Rectal smooth muscle tissue (tissue), 1 donor: ENCODE measurements at regions not wholly inside any gene's neighbourhood (a gene's known extent, or its start where the extent isn't known, plus 50 kb on each side); places are given as distances from the start of the nearest gene placed in this dataset.

Source experiments
- H3K27ac ChIP-seq: one replicate; pipeline ENCODE4 v1.7.0; 2013; ENCODE audit warnings: low read depth, low read length, inconsistent platforms
- H3K27me3 ChIP-seq: one replicate; pipeline ENCODE4 v1.7.0; 2013; ENCODE audit warnings: low read length; ENCODE audit not compliant: control insufficient read depth, insufficient read depth
- H3K36me3 ChIP-seq: one replicate; pipeline ENCODE4 v1.7.0; 2013; ENCODE audit warnings: low read length; ENCODE audit not compliant: control insufficient read depth, insufficient read depth
- H3K4me1 ChIP-seq: one replicate; pipeline ENCODE4 v1.7.0; 2013; ENCODE audit warnings: low read length; ENCODE audit not compliant: control insufficient read depth, insufficient read depth
- H3K4me3 ChIP-seq: one replicate; pipeline ENCODE4 v1.7.0; 2013; ENCODE audit warnings: low read length
- H3K9ac ChIP-seq: one replicate; pipeline ENCODE4 v1.7.0; 2013; ENCODE audit warnings: low read length

DNA sequence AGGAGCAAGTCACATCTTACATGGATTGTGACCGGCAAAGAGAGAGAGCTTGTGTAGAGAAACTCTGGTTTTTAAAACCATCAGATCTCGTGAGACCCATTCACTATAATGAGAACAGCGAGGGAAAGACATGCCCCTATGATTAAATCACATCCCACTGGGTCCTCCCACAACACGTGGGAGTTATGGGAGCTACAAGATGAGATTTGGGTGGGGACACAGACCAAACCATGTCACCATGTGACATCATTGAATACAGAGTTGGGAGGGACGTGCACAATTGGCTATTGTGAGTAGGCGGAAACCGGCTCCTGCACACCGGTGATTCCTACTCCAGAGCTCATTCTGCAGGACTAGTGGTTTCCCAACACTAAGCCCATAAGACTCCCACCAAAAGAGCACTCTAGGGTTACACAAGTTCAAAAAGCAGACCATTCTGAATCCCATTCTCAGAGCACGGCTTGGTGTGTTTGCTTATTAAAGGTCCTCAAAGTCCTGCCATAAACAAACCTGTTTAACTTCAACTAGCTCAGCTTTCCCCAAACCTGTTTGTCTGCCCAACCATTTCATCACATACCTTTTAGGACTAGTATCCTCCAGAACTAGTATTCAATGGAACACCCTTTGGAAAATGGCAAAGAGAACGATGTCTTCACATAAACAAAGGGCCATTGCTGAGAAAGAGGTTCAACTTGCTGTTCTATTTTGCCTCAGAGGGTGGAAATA, 167.6 kb downstream of the TLE3 start:
- H3K4me3 ChIP-seq = no peak overlapping the region
- no peak overlapping the region for H3K9ac ChIP-seq
- H3K4me1 ChIP-seq = no peaks in the 10 kb centered on the region
- no peaks in the 10 kb centered on the region for H3K27me3 ChIP-seq
- no peaks in the 10 kb centered on the region for H3K36me3 ChIP-seq
- no peak overlapping the region for H3K27ac ChIP-seq

DNA sequence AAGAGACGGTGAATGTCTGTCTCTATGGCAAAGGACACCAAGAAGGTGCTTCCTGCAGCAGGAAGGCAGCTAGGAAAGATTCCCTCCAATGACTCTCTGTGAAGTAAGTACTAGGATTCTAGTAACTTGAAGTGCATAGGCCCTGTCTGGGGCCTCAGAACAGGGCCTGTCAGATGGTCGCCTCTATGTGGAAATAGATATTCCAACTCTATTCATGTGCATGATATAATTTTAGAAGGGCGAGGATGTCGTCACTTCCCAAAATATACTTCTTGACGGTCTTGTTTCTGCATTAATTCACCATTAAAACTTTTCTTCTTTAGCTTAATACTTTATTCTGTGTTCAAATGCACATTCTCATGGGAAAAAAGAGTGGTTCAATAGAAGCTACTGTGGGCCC, 167.0 kb downstream of the TLE3 start:
- Histone ChIP-seq H3K36me3 (no peaks in the 10 kb centered on the region), H3K27ac (no peak overlapping the region), H3K27me3 (no peaks in the 10 kb centered on the region), H3K4me1 (no peaks in the 10 kb centered on the region), H3K4me3 (no peak overlapping the region), H3K9ac (no peak overlapping the region)

GRCh38 chr15:69931156-69931555, 166.6 kb downstream of the TLE3 start:
- Histone ChIP-seq H3K27ac (no peak overlapping the region), H3K36me3 (no peaks in the 10 kb centered on the region), H3K9ac (no peak overlapping the region)

GRCh38 chr15:69934607-69935006, 163.1 kb downstream of the TLE3 start:
- H3K36me3 ChIP-seq = no peaks in the 10 kb centered on the region
- H3K4me3 ChIP-seq = no peak overlapping the region
- no peak overlapping the region for H3K9ac ChIP-seq
- no peaks in the 10 kb centered on the region for H3K27me3 ChIP-seq
- no peak overlapping the region for H3K27ac ChIP-seq
- no peaks in the 10 kb centered on the region for H3K4me1 ChIP-seq

More at GRCh38 chr15:69931156-69931555, 166.6 kb downstream of the TLE3 start:
- H3K4me3 ChIP-seq = no peak overlapping the region
- no peaks in the 10 kb centered on the region for H3K4me1 ChIP-seq
- no peaks in the 10 kb centered on the region for H3K27me3 ChIP-seq

DNA sequence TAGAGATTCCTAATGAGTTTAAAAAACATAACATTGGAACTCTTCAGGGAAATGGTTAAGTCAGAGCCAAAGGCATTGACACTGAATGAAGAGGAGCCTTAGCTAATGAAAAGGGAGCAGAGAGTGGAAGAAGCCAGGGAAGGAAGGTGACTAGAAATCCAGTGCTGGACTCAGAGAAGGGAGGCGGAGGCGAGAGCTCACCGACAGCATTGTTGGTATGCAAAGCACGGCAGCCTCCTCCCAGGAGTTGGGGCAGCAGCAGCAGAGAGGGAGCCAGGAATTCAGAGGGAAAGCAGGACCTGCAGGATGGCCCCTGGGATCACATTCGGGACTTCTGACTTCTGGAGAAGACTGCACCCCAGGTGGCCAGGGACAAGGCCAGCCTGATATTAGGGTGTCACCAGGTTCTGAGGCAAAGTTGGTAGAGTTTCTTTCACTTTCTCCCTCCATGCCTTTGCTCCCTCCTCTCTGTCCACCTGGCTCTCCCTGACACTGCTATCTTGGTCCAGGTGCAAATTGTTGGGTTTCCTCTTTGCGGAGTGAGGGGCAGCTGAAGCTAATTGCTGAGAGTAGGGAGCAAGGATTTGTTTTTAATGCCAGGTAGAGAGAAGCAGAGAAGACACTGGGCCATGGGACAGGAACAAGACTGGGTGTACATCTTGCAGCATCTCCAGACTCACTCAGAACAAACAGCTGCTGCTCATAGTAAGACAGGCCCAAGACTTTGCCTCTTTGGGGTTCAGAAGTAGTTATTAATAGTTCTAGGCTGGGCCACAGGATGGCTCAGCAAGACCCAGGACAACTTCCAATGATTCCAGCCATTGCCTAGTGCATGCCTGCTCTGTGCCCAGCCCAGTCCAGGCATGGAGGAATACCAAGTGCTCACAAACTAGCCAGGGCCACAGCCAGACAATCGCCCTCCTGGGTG, 157.9 kb downstream of the TLE3 start:
- H3K9ac ChIP-seq = no peak overlapping the region
- H3K4me3 ChIP-seq = no peak overlapping the region
- no peak overlapping the region for H3K27ac ChIP-seq
- no peaks in the 10 kb centered on the region for H3K4me1 ChIP-seq
- H3K36me3 ChIP-seq = no peaks in the 10 kb centered on the region
- H3K27me3 ChIP-seq = no peaks in the 10 kb centered on the region

- Histone ChIP-seq H3K27ac (no peak overlapping the region), H3K36me3 (no peaks in the 10 kb centered on the region)
Measured at GRCh38 chr15:69940441-69941300, 157.0 kb downstream of the TLE3 start.

GRCh38 chr15:69941301-69941605, 156.5 kb downstream of the TLE3 start:
- no peaks in the 10 kb centered on the region for H3K36me3 ChIP-seq

More at GRCh38 chr15:69940441-69941300, 157.0 kb downstream of the TLE3 start:
- no peaks in the 10 kb centered on the region for H3K4me1 ChIP-seq
- H3K4me3 ChIP-seq = no peak overlapping the region
- H3K27me3 ChIP-seq = no peaks in the 10 kb centered on the region
- no peak overlapping the region for H3K9ac ChIP-seq

GRCh38 chr15:69941706-69942495, 155.8 kb downstream of the TLE3 start:
- no peaks in the 10 kb centered on the region for H3K4me1 ChIP-seq
- no peak overlapping the region for H3K9ac ChIP-seq

More at GRCh38 chr15:69941301-69941605, 156.5 kb downstream of the TLE3 start:
- no peaks in the 10 kb centered on the region for H3K4me1 ChIP-seq
- no peak overlapping the region for H3K9ac ChIP-seq
- no peaks in the 10 kb centered on the region for H3K27me3 ChIP-seq
- H3K27ac ChIP-seq = no peak overlapping the region
- H3K4me3 ChIP-seq = no peak overlapping the region

DNA sequence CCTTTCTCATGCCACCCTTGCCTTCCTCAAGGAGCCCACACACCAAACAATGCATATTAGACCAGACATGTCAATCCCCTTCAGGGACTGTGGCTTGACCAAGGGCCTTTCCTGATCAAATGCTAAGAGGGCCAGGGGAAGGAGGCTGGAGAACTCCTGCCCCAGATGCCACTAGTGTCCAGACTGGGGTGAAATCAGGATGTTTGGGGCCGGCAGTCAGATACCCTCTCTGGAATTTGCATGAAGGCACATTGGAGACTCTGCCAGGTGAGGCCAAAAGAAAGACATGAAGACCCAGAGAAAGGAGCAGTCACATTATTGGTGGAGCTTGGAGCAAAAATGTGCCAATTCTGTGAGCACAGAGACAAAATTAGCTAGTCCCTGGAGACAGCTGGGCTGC, 154.1 kb downstream of the TLE3 start:
- Histone ChIP-seq H3K36me3 (no peaks in the 10 kb centered on the region), H3K27ac (no peak overlapping the region), H3K9ac (no peak overlapping the region), H3K27me3 (no peaks in the 10 kb centered on the region), H3K4me1 (no peaks in the 10 kb centered on the region), H3K4me3 (no peak overlapping the region)

More at GRCh38 chr15:69941706-69942495, 155.8 kb downstream of the TLE3 start:
- Histone ChIP-seq H3K4me3 (no peak overlapping the region), H3K27me3 (no peaks in the 10 kb centered on the region), H3K27ac (no peak overlapping the region), H3K36me3 (no peaks in the 10 kb centered on the region)

DNA sequence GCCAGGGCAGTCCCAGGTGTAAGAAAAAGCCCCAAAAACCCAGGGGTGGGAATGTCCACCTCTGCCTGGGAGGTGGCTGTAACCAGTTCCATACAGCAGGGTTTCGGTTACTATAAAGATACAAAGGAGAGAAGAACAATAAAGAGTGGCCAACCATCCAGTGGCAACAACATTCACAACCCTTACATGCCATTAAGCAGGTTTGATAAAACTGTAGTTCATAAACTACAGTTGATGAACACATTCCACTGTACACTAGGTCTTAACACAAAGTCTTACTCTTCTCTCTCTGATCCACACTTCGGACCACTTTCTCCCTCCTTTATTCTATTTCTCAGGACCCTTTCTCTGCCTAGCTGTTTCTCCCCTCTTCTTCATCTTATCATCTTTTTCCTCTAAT, 152.0 kb downstream of the TLE3 start:
- H3K27me3 ChIP-seq = no peaks in the 10 kb centered on the region
- H3K36me3 ChIP-seq = no peaks in the 10 kb centered on the region
- H3K4me1 ChIP-seq = no peaks in the 10 kb centered on the region
- H3K9ac ChIP-seq = no peak overlapping the region
- H3K4me3 ChIP-seq = no peak overlapping the region
- no peak overlapping the region for H3K27ac ChIP-seq

DNA sequence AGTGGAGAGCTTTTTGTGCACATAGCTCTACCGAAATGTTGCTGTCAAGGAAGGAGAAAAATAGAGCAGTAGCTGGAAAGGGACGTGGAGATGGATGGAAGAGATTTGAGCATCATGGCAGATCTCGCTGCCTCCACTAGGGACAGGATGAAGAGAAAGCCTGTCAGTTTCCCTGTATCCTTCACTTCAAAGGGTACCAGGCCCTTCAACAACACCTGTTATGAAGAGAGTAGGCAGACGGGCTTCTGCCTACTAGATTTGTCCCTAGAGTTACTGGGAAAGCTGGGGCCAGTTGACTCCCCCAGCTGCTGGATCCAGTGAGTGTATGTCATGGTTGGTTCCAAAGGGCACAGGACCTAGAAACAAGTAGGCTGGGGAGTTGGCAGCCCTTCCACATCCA, 150.8 kb downstream of the TLE3 start:
- Histone ChIP-seq H3K27me3 (no peaks in the 10 kb centered on the region), H3K4me1 (no peaks in the 10 kb centered on the region), H3K4me3 (no peak overlapping the region), H3K9ac (no peak overlapping the region), H3K36me3 (no peaks in the 10 kb centered on the region), H3K27ac (no peak overlapping the region)
